Small intestine (tissue), 7 donors: ENCODE measurements at regions not wholly inside any gene's neighbourhood (a gene's known extent, or its start where the extent isn't known, plus 50 kb on each side); places are given as distances from the start of the nearest gene placed in this dataset.

ENCODE experiments used
- DNase-seq, 2 donors: peaks; one replicate each; pipeline versions ENCODE4 v3.0.0 to v3.0.0-alpha.2; 2013
- FAIRE-seq: peaks from 2 replicates; lab custom pipeline; 2012; peaks lifted over from hg19 to GRCh38; lab: Jason Lieb, UNC
- H3K27ac ChIP-seq, 3 donors: one replicate each; pipeline ENCODE4 v1.5.1; 2013; ENCODE audit warnings: low read length in 2 of 3, mild to moderate bottlenecking in 2 of 3, control low read depth in 1 of 3, inconsistent platforms in 1 of 3, low read depth in 1 of 3, moderate library complexity in 1 of 3
- H3K27me3 ChIP-seq, 3 donors: one replicate each; pipeline ENCODE4 v1.6.1; 2013; ENCODE audit warnings: low read length in 3 of 3, inconsistent platforms in 1 of 3; ENCODE audit not compliant: control insufficient read depth in 3 of 3, insufficient read depth in 3 of 3
- H3K36me3 ChIP-seq, 3 donors: one replicate each; pipeline ENCODE4 v1.6.1; 2013; ENCODE audit warnings: low read length in 3 of 3, inconsistent platforms in 1 of 3, low read depth in 1 of 3, mild to moderate bottlenecking in 1 of 3, moderate library complexity in 1 of 3; ENCODE audit not compliant: control insufficient read depth in 3 of 3, insufficient read depth in 2 of 3
- H3K4me1 ChIP-seq, 3 donors: one replicate each; pipeline ENCODE4 v1.6.1; 2013; ENCODE audit warnings: low read length in 2 of 3, inconsistent platforms in 1 of 3, low read depth in 1 of 3, mild to moderate bottlenecking in 1 of 3, moderate library complexity in 1 of 3; ENCODE audit not compliant: control insufficient read depth in 3 of 3, insufficient read depth in 2 of 3
- H3K4me3 ChIP-seq, 3 donors: one replicate each; pipeline ENCODE4 v1.5.1; 2013; ENCODE audit warnings: low read length in 3 of 3, control low read depth in 1 of 3, inconsistent platforms in 1 of 3, low read depth in 1 of 3, mild to moderate bottlenecking in 1 of 3, moderate library complexity in 1 of 3
- H3K9me3 ChIP-seq, 2 donors: one replicate each; pipeline ENCODE4 v1.6.1; 2013; ENCODE audit warnings: low read depth in 1 of 2, low read length in 1 of 2; ENCODE audit not compliant: control insufficient read depth in 2 of 2, insufficient read depth in 1 of 2
- WGBS, 3 donors: extraction: QIAGEN DNeasy Blood & Tissue Kit; methylation state at CpG; one replicate each; pipeline ENCODE4 v1.1.7; 2013; 5-methylcytosine and 5-hydroxymethylcytosine counted together
- donor health status: healthy with polysubstance abuse.
- donor health status: control.
- donor health status: control.
- donor health status: Bipolar disorder and iron deficiency.
- donor health status: healthy.

DNA sequence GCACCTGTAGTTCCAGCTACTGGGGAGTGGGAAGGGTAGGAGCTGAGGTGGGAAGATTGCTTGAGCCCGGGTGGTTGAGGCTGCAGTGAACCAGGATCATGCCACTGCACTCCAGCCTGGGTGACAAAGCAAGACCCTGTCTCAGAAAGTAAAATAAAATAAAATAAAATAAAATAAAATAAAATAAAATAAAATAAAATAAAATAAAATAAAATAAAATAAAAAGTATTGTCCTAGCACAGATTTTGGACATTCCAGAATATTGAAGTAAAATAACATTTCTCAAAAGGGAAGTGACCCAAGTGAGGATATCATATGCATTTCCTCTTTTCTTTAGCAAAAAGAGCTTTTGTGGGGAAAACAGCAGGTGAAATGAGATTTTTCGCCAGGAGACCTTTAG, 83.5 kb downstream of the TMEM174 start:
- H3K9me3 ChIP-seq = peaks cover 1 to 4% of the 10 kb centered on the region in 2 donors

DNA sequence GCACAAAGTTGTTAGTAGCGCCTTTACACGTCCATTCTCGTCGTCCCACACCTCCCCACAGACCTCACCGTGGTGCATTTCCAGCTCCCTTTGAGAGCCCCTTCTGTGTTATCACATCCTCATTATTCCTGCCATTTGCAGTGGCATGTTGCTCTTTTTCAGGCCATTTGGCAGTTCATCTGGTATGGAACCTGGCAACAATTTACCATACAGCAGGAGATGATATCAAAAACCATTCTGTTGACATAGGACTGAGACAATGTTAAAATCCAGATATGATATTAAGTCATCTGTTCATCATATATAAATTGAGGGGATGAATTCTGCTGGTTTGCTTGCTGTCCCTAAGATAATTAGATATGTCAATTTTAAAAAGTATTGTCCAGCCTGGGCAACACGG, 83.0 kb downstream of the TMEM174 start:
- 66 to 86% (median 77%) methylated on average over 6 of the region's 6 CpGs for WGBS, 3 donors
- Histone ChIP-seq H3K9me3 (peaks cover 1 to 4% of the 10 kb centered on the region in 2 donors), H3K4me3 (no peak overlapping the region), H3K4me1 (no peaks in the 10 kb centered on the region), H3K27me3 (peaks cover 0 to 27% (median 13%) of the 10 kb centered on the region in 3 donors), H3K27ac (no peak overlapping the region), H3K36me3 (no peaks in the 10 kb centered on the region)
- DNase-seq (no peak), FAIRE-seq (no peak)

More for the DNA sequence above, 83.5 kb downstream of the TMEM174 start:
- Histone ChIP-seq H3K36me3 (no peaks in the 10 kb centered on the region), H3K4me3 (no peak overlapping the region), H3K27me3 (peaks cover 0 to 23% (median 10%) of the 10 kb centered on the region in 3 donors), H3K27ac (no peak overlapping the region), H3K4me1 (no peaks in the 10 kb centered on the region)
- FAIRE-seq = no peak
- WGBS, 3 donors = 73 to 86% (median 82%) methylated on average over 2 of the region's 2 CpGs
- no peak for DNase-seq

DNA sequence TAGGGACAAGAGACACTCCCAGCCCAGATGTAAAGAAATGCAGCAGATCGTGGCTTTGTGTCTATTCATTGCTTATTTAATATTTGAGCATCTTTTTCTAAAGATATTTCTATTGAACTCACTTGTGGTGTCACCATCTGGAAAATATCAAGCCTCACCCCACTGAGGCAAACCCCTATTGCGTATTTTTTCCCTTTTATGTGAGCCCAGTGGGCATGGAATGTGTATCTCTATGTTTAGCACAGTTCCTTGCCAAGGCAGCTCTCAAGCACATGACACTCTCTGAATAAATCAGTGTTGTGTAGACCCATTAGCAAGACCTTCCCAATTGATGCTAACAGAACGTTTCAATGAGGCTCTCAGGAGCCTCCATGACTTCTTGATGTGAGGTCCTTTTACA, 81.6 kb downstream of the TMEM174 start:
- no peak overlapping the region for H3K27ac ChIP-seq
- WGBS, 3 donors = 48 to 63% (median 53%) methylated on average over 3 of the region's 3 CpGs
- peaks cover 1 to 4% of the 10 kb centered on the region in 2 donors for H3K9me3 ChIP-seq
- H3K36me3 ChIP-seq = no peaks in the 10 kb centered on the region
- FAIRE-seq (no peak), DNase-seq (no peak)
- H3K4me3 ChIP-seq = no peak overlapping the region
- H3K4me1 ChIP-seq = no peaks in the 10 kb centered on the region
- H3K27me3 ChIP-seq = peaks cover 0 to 24% (median 15%) of the 10 kb centered on the region in 3 donors

DNA sequence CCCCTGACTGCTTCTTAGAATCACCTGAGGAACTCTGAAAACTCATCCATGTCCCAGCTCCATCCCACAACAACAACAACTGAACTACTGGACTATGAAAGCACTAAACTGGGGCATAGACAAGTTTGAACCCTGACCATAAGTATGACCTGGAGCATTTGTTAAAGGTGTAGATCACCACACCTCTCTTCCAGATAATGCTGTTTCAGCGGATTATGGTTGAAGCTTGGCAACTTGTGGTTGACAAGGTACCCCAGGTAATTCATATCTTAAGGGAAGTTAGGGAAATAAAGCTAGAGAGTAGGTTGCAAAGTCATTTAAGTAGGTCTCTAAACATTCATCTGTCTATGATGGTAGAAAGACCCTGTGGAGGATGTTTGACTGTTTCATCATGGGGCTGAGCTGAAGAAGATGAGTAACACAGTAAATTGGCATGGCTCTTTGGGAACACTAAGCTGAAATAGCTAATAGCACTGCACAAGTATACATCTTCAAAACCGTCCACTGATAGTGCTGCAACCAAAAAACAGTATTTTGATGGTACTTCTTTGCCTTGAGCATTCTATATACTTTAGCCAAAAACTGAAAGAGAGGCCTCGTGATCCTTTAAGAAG, 80.2 kb downstream of the TMEM174 start:
- no peak for FAIRE-seq
- H3K27me3 ChIP-seq = peaks cover 0 to 33% (median 19%) of the 10 kb centered on the region in 3 donors
- no peak overlapping the region for H3K27ac ChIP-seq

DNA sequence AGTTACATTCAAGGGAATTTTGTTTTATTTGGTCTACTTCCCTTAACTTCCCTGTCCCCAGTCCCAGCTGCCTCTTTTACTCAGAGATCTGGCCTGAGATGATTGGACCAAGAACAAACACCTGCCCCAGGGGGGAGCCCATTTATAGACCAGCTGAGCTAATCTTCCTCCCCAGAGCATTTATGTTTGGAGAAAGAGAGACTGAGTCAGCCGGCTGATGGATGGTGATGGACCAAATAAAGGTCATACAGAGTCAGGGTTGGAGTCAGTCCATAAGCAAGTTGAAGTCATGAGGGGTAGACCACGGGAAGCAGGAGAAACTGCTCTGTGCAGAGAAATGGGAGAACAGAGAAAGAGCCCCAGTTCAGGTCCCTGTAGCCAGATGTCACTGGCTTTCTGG, 77.7 kb downstream of the TMEM174 start:
- Histone ChIP-seq H3K27me3 (peaks cover 0 to 42% (median 12%) of the 10 kb centered on the region in 3 donors), H3K27ac (no peak overlapping the region)

More for the DNA sequence above, 80.2 kb downstream of the TMEM174 start:
- H3K9me3 ChIP-seq = peaks cover 1 to 4% of the 10 kb centered on the region in 2 donors
- WGBS, 3 donors = 82 to 92% (median 86%) methylated on average over 3 of the region's 3 CpGs
- no peaks in the 10 kb centered on the region for H3K36me3 ChIP-seq
- H3K4me3 ChIP-seq = no peak overlapping the region
- no peaks in the 10 kb centered on the region for H3K4me1 ChIP-seq
- no peak for DNase-seq

DNA sequence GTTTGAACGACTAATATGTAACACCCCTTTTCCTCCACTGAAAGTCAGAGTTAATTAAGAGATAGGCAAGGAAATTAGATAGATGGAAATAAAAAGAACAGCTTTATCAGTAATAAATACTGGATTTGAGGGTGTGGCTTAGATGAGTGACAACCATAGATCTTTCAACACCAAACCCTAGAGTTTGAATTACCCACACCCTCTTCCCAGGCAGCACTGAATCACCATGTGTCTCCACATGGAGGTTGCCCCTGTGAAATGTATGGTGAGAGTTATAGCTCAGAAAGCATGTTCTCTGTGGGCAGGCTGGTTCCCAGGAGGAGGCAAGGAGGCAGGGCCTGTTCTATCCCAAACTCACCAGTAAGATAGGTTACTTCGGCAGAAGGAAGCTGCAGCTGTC, 69.7 kb downstream of the TMEM174 start:
- no peaks in the 10 kb centered on the region for H3K9me3 ChIP-seq

More for the DNA sequence above, 77.7 kb downstream of the TMEM174 start:
- Histone ChIP-seq H3K4me1 (peaks cover 0 to 2% (median 0%) of the 10 kb centered on the region in 3 donors), H3K4me3 (no peak overlapping the region), H3K9me3 (no peaks in the 10 kb centered on the region), H3K36me3 (no peaks in the 10 kb centered on the region)
- FAIRE-seq (no peak), DNase-seq (no peak)
- 44 to 59% (median 47%) methylated on average over 2 of the region's 2 CpGs for WGBS, 3 donors

DNA sequence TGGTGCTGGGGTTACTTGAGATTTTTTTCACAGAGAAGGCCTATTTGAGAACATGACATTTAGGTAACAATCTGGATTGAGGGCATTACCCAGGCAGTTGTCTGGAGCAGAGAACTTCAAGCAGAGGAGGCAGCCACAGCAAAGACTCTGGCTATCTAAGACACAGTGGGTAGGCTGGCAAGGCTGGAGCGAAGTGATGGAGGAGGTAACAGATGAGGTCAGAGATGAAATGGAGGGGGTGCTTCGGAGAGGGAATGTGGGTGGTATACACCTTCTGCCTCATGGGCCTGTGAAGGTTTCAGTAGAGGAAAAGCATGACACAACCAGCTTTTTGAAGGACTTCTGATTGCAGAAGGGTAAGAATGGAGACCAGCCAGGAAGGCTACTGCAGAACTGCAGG, 65.9 kb downstream of the TMEM174 start:
- DNase-seq (no peak), FAIRE-seq (no peak)
- H3K9me3 ChIP-seq = no peaks in the 10 kb centered on the region
- H3K27me3 ChIP-seq = peaks cover 0 to 49% (median 22%) of the 10 kb centered on the region in 3 donors
- H3K27ac ChIP-seq = no peak overlapping the region
- no peaks in the 10 kb centered on the region for H3K36me3 ChIP-seq
- WGBS, 3 donors = 84 to 97% (median 91%) methylated on average over 2 of the region's 2 CpGs
- H3K4me1 ChIP-seq = no peaks in the 10 kb centered on the region
- no peak overlapping the region for H3K4me3 ChIP-seq

More for the DNA sequence above, 69.7 kb downstream of the TMEM174 start:
- peak in 1 of 2 donors; percentile 16 for DNase-seq
- Histone ChIP-seq H3K4me1 (peaks cover 0 to 2% (median 0%) of the 10 kb centered on the region in 3 donors), H3K27ac (no peak overlapping the region), H3K27me3 (peaks cover 0 to 40% (median 12%) of the 10 kb centered on the region in 3 donors), H3K4me3 (no peak overlapping the region), H3K36me3 (no peaks in the 10 kb centered on the region)
- no peak for FAIRE-seq
- WGBS, 3 donors = 35 to 68% (median 37%) methylated on average over 2 of the region's 2 CpGs

DNA sequence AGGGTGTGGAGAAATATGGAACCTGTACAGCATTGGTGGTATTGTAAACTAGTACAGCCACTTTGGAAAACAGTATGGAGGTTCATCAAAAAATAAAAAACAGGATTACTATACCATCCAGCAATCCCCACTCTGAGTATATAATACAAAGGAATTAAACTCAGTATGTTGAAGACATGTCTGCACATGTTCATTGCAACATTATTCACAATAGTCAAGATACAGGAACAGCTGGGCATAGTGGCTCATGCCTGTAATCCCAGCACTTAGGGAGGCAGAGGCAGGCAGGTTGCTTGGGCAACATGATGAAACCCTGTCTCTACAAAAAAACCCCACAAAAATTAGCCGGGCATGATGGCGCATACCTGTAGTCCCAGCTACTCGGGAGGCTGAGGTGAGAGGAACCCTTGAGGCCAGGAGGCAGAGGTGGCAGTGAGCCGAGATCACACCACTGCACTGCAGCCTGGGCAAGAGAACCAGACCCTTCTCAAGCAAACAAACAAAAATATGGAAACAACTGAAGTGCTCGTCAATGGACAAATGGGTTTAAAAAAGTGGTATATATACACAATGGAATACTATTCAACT, 63.6 kb downstream of the TMEM174 start:
- H3K27ac ChIP-seq = no peak overlapping the region
- 87 to 90% (median 88%) methylated on average over 5 of the region's 5 CpGs for WGBS, 3 donors
- FAIRE-seq (no peak), DNase-seq (no peak)
- no peaks in the 10 kb centered on the region for H3K9me3 ChIP-seq
- no peaks in the 10 kb centered on the region for H3K36me3 ChIP-seq
- H3K27me3 ChIP-seq = peaks cover 0 to 65% (median 37%) of the 10 kb centered on the region in 3 donors
- H3K4me1 ChIP-seq = peaks cover 0 to 3% (median 2%) of the 10 kb centered on the region in 3 donors
- no peak overlapping the region for H3K4me3 ChIP-seq
